ENCODE measurements at regions not wholly inside any gene's neighbourhood (a gene's known extent, or its start where the extent isn't known, plus 50 kb on each side); places are given as distances from the start of the nearest gene placed in this dataset.

- no peaks in the 10 kb centered on the region for H3K36me3 Mint-ChIP-seq (ENCODE audit: insufficient read depth, unreplicated experiment)
- Histone ChIP-seq H3K9me3 (no peaks in the 10 kb centered on the region; the same call in 1 of the 2 replicates), H3K36me3 (ENCODE audit: control insufficient read depth, insufficient read depth, low read length) (no peaks in the 10 kb centered on the region), H3K4me1 (peaks cover 31% of the 10 kb centered on the region), H3K4me3 (ENCODE audit: low read depth, low read length) (no peak overlapping the region), H3K27me3 (replicated peaks; ENCODE audit: control insufficient read depth, insufficient read depth, low read length) (no peaks in the 10 kb centered on the region)
- DNase-seq, result peak; percentile 47 to 72
- BruUV-seq (replicated peaks), result no TSS peak
- intact Hi-C loops (cut with micrococcal nuclease; ENCODE audit: unreplicated experiment), result loop anchor here (2.0 to 5.0 kb wide), 3 partner anchors 13 to 143 kb away; no protein-coding TSS in a partner anchor
- H3K27ac Mint-ChIP-seq (ENCODE audit: unreplicated experiment), result peak overlapping the region; percentile 3
- peaks cover 19% of the 10 kb centered on the region for H3K4me1 Mint-ChIP-seq (ENCODE audit: low read depth, unreplicated experiment)
- ChIA-PET CTCF (interaction anchor here (0.7 kb wide), 1 partner anchor 10 kb away, joined by 5 read pairs; no protein-coding TSS in a partner anchor), POLR2A (no interaction called here)
- TF ChIP-seq CTCF (IDR thresholded peaks at IDR 0.05; ENCODE audit: insufficient read depth in 1 of 2, low read depth in 1 of 2, low read length in 1 of 2, severe bottlenecking in 1 of 2, unreplicated experiment in 1 of 2), result no peak
- no peaks in the 10 kb centered on the region for H3K9me3 Mint-ChIP-seq (ENCODE audit: unreplicated experiment)
- no peaks in the 10 kb centered on the region for H3K27me3 Mint-ChIP-seq (ENCODE audit: insufficient read depth, unreplicated experiment)
- H3K4me3 Mint-ChIP-seq (ENCODE audit: unreplicated experiment), result no peak overlapping the region
These were observed 198.3 kb downstream of the ERCC6L2 start for GRCh38 chr9:96073531-96074480.

GRCh38 chr9:96072930-96073329 lies 197.4 kb downstream of the ERCC6L2 start:
- Histone ChIP-seq H3K4me1 (peaks cover 31% of the 10 kb centered on the region), H3K4me3 (ENCODE audit: low read depth, low read length) (no peak overlapping the region), H3K27me3 (replicated peaks; ENCODE audit: control insufficient read depth, insufficient read depth, low read length) (no peaks in the 10 kb centered on the region), H3K36me3 (ENCODE audit: control insufficient read depth, insufficient read depth, low read length) (no peaks in the 10 kb centered on the region), H3K9me3 (no peaks in the 10 kb centered on the region; the same call in 1 of the 2 replicates)
- DNase-seq, result no peak
- Mint-ChIP-seq H3K36me3 (ENCODE audit: insufficient read depth, unreplicated experiment) (no peaks in the 10 kb centered on the region), H3K4me3 (ENCODE audit: unreplicated experiment) (no peak overlapping the region), H3K4me1 (ENCODE audit: low read depth, unreplicated experiment) (peaks cover 19% of the 10 kb centered on the region), H3K27ac (ENCODE audit: unreplicated experiment) (no peak overlapping the region), H3K27me3 (ENCODE audit: insufficient read depth, unreplicated experiment) (no peaks in the 10 kb centered on the region), H3K9me3 (ENCODE audit: unreplicated experiment) (no peaks in the 10 kb centered on the region)
- no peak for TF ChIP-seq CTCF (IDR thresholded peaks at IDR 0.05; ENCODE audit: insufficient read depth in 1 of 2, low read depth in 1 of 2, low read length in 1 of 2, severe bottlenecking in 1 of 2, unreplicated experiment in 1 of 2)
- BruUV-seq (replicated peaks), result no TSS peak
- ChIA-PET CTCF (no interaction called here), POLR2A (no interaction called here)
- intact Hi-C loops (cut with micrococcal nuclease; ENCODE audit: unreplicated experiment), result loop anchor here (2.0 to 5.0 kb wide), 3 partner anchors 14 to 144 kb away; no protein-coding TSS in a partner anchor

- Mint-ChIP-seq H3K4me1 (ENCODE audit: low read depth, unreplicated experiment) (peaks cover 19% of the 10 kb centered on the region), H3K27ac (ENCODE audit: unreplicated experiment) (peak overlapping the region; percentile 26)
These were observed 196.3 kb downstream of the ERCC6L2 start for GRCh38 chr9:96071815-96072124.

More at GRCh38 chr9:96071815-96072124, 196.3 kb downstream of the ERCC6L2 start:
- Histone ChIP-seq H3K4me1 (peaks cover 31% of the 10 kb centered on the region), H3K9me3 (no peaks in the 10 kb centered on the region; the same call in 1 of the 2 replicates), H3K27me3 (replicated peaks; ENCODE audit: control insufficient read depth, insufficient read depth, low read length) (no peaks in the 10 kb centered on the region), H3K4me3 (ENCODE audit: low read depth, low read length) (no peak overlapping the region), H3K36me3 (ENCODE audit: control insufficient read depth, insufficient read depth, low read length) (no peaks in the 10 kb centered on the region)
- no peaks in the 10 kb centered on the region for H3K36me3 Mint-ChIP-seq (ENCODE audit: insufficient read depth, unreplicated experiment)
- no peak for TF ChIP-seq CTCF (IDR thresholded peaks at IDR 0.05; ENCODE audit: insufficient read depth in 1 of 2, low read depth in 1 of 2, low read length in 1 of 2, severe bottlenecking in 1 of 2, unreplicated experiment in 1 of 2)
- no peak for DNase-seq
- no peaks in the 10 kb centered on the region for H3K27me3 Mint-ChIP-seq (ENCODE audit: insufficient read depth, unreplicated experiment)
- BruUV-seq (replicated peaks), result no TSS peak
- ChIA-PET CTCF (interaction anchor here (0.6 kb wide), 1 partner anchor 14 kb away, joined by 4 read pairs; no protein-coding TSS in a partner anchor), POLR2A (no interaction called here)
- no peaks in the 10 kb centered on the region for H3K9me3 Mint-ChIP-seq (ENCODE audit: unreplicated experiment)
- intact Hi-C loops (cut with micrococcal nuclease; ENCODE audit: unreplicated experiment), result loop anchor here (2.0 to 5.0 kb wide), 3 partner anchors 15 to 146 kb away; no protein-coding TSS in a partner anchor
- no peak overlapping the region for H3K4me3 Mint-ChIP-seq (ENCODE audit: unreplicated experiment)

Measured in Caco-2 (cell line).